Muscle layer of colon (tissue), 2 donors: ENCODE measurements at regions not wholly inside any gene's neighbourhood (a gene's known extent, or its start where the extent isn't known, plus 50 kb on each side); places are given as distances from the start of the nearest gene placed in this dataset.

ENCODE experiments used
- H3K27ac ChIP-seq: one replicate; pipeline ENCODE4 v1.7.0; 2013; ENCODE audit warnings: low read depth, mild to moderate bottlenecking, low read length, moderate library complexity
- H3K27me3 ChIP-seq, 2 donors: one replicate each; pipeline ENCODE4 v1.7.0; 2013; ENCODE audit warnings: low read length in 2 of 2, mild to moderate bottlenecking in 2 of 2; ENCODE audit not compliant: insufficient read depth in 2 of 2, control insufficient read depth in 1 of 2
- H3K36me3 ChIP-seq: one replicate; pipeline ENCODE4 v1.7.0; 2013; ENCODE audit warnings: mild to moderate bottlenecking, low read length; ENCODE audit not compliant: insufficient read depth
- H3K4me1 ChIP-seq: one replicate; pipeline ENCODE4 v1.7.0; 2013; ENCODE audit warnings: mild to moderate bottlenecking, low read length; ENCODE audit not compliant: insufficient read depth
- H3K4me3 ChIP-seq, 2 donors: one replicate each; pipeline ENCODE4 v1.7.0; 2013; ENCODE audit warnings: low read length in 2 of 2, low read depth in 1 of 2, mild to moderate bottlenecking in 1 of 2, moderate library complexity in 1 of 2
- H3K9ac ChIP-seq: one replicate; pipeline ENCODE4 v1.7.0; 2013; ENCODE audit warnings: low read length
- H3K9me3 ChIP-seq: one replicate; pipeline ENCODE4 v1.7.0; 2013; ENCODE audit warnings: mild to moderate bottlenecking, low read length
- donor health status: abdominal sarcoma.
- donor health status: Adenocarcinoma of cecum.

- no peaks in the 10 kb centered on the region for H3K36me3 ChIP-seq
- H3K9me3 ChIP-seq, result no peaks in the 10 kb centered on the region
- H3K9ac ChIP-seq, result no peak overlapping the region
- no peaks in the 10 kb centered on the region for H3K27me3 ChIP-seq
- no peak overlapping the region for H3K4me3 ChIP-seq
- H3K27ac ChIP-seq, result no peak overlapping the region
- peaks cover 7% of the 10 kb centered on the region for H3K4me1 ChIP-seq
These were observed 88.2 kb upstream of the EPB41L3 start for GRCh38 chr18:5632041-5632440.

- H3K27ac ChIP-seq, result no peak overlapping the region
- H3K4me3 ChIP-seq, result peak overlapping the region in 1 of 2 donors; percentile 65
- no peak overlapping the region for H3K9ac ChIP-seq
- peaks cover 7% of the 10 kb centered on the region for H3K4me1 ChIP-seq
- no peaks in the 10 kb centered on the region for H3K36me3 ChIP-seq
- peaks cover 0 to 7% of the 10 kb centered on the region in 2 donors for H3K27me3 ChIP-seq
- H3K9me3 ChIP-seq, result no peaks in the 10 kb centered on the region
These were observed 87.2 kb upstream of the EPB41L3 start for GRCh38 chr18:5630900-5631413.

- Histone ChIP-seq H3K27ac (peak overlapping the region; percentile 58), H3K4me3 (peak overlapping the region; percentile 65 to 86), H3K27me3 (peaks cover 0 to 7% of the 10 kb centered on the region in 2 donors), H3K4me1 (peaks cover 7% of the 10 kb centered on the region), H3K36me3 (no peaks in the 10 kb centered on the region), H3K9me3 (no peaks in the 10 kb centered on the region), H3K9ac (no peak overlapping the region)
These were observed 86.5 kb upstream of the EPB41L3 start for GRCh38 chr18:5630057-5630899.

GRCh38 chr18:5628512-5629255 lies 84.9 kb upstream of the EPB41L3 start:
- Histone ChIP-seq H3K27me3 (peaks cover 0 to 10% of the 10 kb centered on the region in 2 donors), H3K4me1 (peaks cover 7% of the 10 kb centered on the region), H3K36me3 (no peaks in the 10 kb centered on the region), H3K9ac (no peak overlapping the region), H3K9me3 (no peaks in the 10 kb centered on the region), H3K27ac (peak overlapping the region; percentile 58), H3K4me3 (peak overlapping the region; percentile 65 to 86)

- Histone ChIP-seq H3K4me1 (peaks cover 7% of the 10 kb centered on the region), H3K27me3 (peaks cover 0 to 13% of the 10 kb centered on the region in 2 donors), H3K4me3 (peak overlapping the region; percentile 65 to 86), H3K9me3 (no peaks in the 10 kb centered on the region), H3K9ac (no peak overlapping the region), H3K36me3 (no peaks in the 10 kb centered on the region), H3K27ac (no peak overlapping the region)
These were observed 84.1 kb upstream of the EPB41L3 start for GRCh38 chr18:5627776-5628511.

GRCh38 chr18:5626130-5626880 lies 82.5 kb upstream of the EPB41L3 start:
- peaks cover 0 to 13% of the 10 kb centered on the region in 2 donors for H3K27me3 ChIP-seq
- H3K9ac ChIP-seq, result no peak overlapping the region
- H3K27ac ChIP-seq, result no peak overlapping the region

GRCh38 chr18:5625076-5625475 lies 81.3 kb upstream of the EPB41L3 start:
- Histone ChIP-seq H3K9ac (no peak overlapping the region), H3K9me3 (no peaks in the 10 kb centered on the region), H3K27me3 (peaks cover 0 to 13% of the 10 kb centered on the region in 2 donors), H3K4me1 (peaks cover 7% of the 10 kb centered on the region), H3K4me3 (no peak overlapping the region), H3K27ac (no peak overlapping the region), H3K36me3 (no peaks in the 10 kb centered on the region)

More at GRCh38 chr18:5626130-5626880, 82.5 kb upstream of the EPB41L3 start:
- Histone ChIP-seq H3K36me3 (no peaks in the 10 kb centered on the region), H3K4me1 (peaks cover 7% of the 10 kb centered on the region), H3K9me3 (no peaks in the 10 kb centered on the region), H3K4me3 (no peak overlapping the region)

GRCh38 chr18:5622905-5623304 lies 79.1 kb upstream of the EPB41L3 start:
- Histone ChIP-seq H3K27me3 (peaks cover 0 to 13% of the 10 kb centered on the region in 2 donors), H3K4me1 (peaks cover 5% of the 10 kb centered on the region), H3K27ac (no peak overlapping the region), H3K4me3 (no peak overlapping the region), H3K36me3 (no peaks in the 10 kb centered on the region), H3K9ac (no peak overlapping the region), H3K9me3 (no peaks in the 10 kb centered on the region)

- H3K9me3 ChIP-seq, result no peaks in the 10 kb centered on the region
These were observed 76.5 kb upstream of the EPB41L3 start for GRCh38 chr18:5620289-5620688.

GRCh38 chr18:5619376-5619775 lies 75.6 kb upstream of the EPB41L3 start:
- Histone ChIP-seq H3K9ac (no peak overlapping the region), H3K27me3 (peaks cover 0 to 6% of the 10 kb centered on the region in 2 donors), H3K27ac (no peak overlapping the region), H3K9me3 (no peaks in the 10 kb centered on the region), H3K4me1 (no peaks in the 10 kb centered on the region), H3K36me3 (no peaks in the 10 kb centered on the region), H3K4me3 (no peak overlapping the region)

More at GRCh38 chr18:5620289-5620688, 76.5 kb upstream of the EPB41L3 start:
- H3K27ac ChIP-seq, result no peak overlapping the region
- no peaks in the 10 kb centered on the region for H3K36me3 ChIP-seq
- no peak overlapping the region for H3K4me3 ChIP-seq
- H3K27me3 ChIP-seq, result peaks cover 0 to 6% of the 10 kb centered on the region in 2 donors
- H3K9ac ChIP-seq, result no peak overlapping the region
- no peaks in the 10 kb centered on the region for H3K4me1 ChIP-seq
